Left colon (tissue), 2 donors: ENCODE measurements at regions not wholly inside any gene's neighbourhood (a gene's known extent, or its start where the extent isn't known, plus 50 kb on each side); places are given as distances from the start of the nearest gene placed in this dataset.
"Not testable (repeated sequence)": the region's sequence is repeated elsewhere in the genome, so short reads cannot be mapped to it uniquely, and the experiment has no call there.

Source experiments
- ATAC-seq: fragments of 200-7000 bp; cut with Tn5 transposase; one replicate; pipeline ENCODE4 v1.9.1; 2020; ENCODE audit warnings: mild to moderate bottlenecking, moderate library complexity
- DNase-seq, 2 donors: peaks; one replicate each; pipeline ENCODE4 v3.0.0-alpha.2; 2020
- intact Hi-C, 2 donors: fragments of 100-400 bp; cut with DNase I in 1 of 2; cut with micrococcal nuclease in 1 of 2; formaldehyde crosslinking; loops; one replicate each; pipeline versions ENCODE4 v1.11.2 to v1.14.0; 2022; cut with DNase I, micrococcal nuclease
- donor health status: DM: no; HTN: no; CAD: no.
- donor health status: DM: yes; HTN: yes; CAD: no.

- intact Hi-C loops = no loop called here
- no peak for ATAC-seq
- DNase-seq = no peak
Measured at GRCh38 chr7:115211171-115211570, 289.3 kb downstream of the MDFIC start.

- no peak for DNase-seq
- no peak for ATAC-seq
- intact Hi-C loops = no loop called here
Measured at GRCh38 chr7:115210552-115210951, 288.7 kb downstream of the MDFIC start.

- no peak for ATAC-seq
- DNase-seq = no peak
- intact Hi-C loops = no loop called here
Measured at GRCh38 chr7:115208710-115209560, 287.0 kb downstream of the MDFIC start.

GRCh38 chr7:115206374-115206773 is 284.5 kb downstream of the MDFIC start:
- intact Hi-C loops, ATAC-seq, DNase-seq: not testable (repeated sequence)

- ATAC-seq (no peak), DNase-seq (no peak)
- intact Hi-C loops = no loop called here
Measured at GRCh38 chr7:115198143-115198542, 276.2 kb downstream of the MDFIC start.

GRCh38 chr7:115195208-115195607 is 273.3 kb downstream of the MDFIC start:
- ATAC-seq = no peak
- intact Hi-C loops = no loop called here
- DNase-seq = no peak

GRCh38 chr7:115191526-115191925 is 269.6 kb downstream of the MDFIC start:
- no peak for DNase-seq
- intact Hi-C loops = no loop called here
- no peak for ATAC-seq

GRCh38 chr7:115183431-115184057 is 261.6 kb downstream of the MDFIC start:
- DNase-seq = no peak
- intact Hi-C loops = no loop called here
- ATAC-seq = no peak

- DNase-seq = no peak
- intact Hi-C loops = no loop called here
- ATAC-seq = no peak
Measured at GRCh38 chr7:115178835-115179234, 256.9 kb downstream of the MDFIC start.

GRCh38 chr7:115177823-115178222 is 255.9 kb downstream of the MDFIC start:
- intact Hi-C loops = no loop called here
- ATAC-seq (no peak), DNase-seq (no peak)

GRCh38 chr7:115177103-115177502 is 255.2 kb downstream of the MDFIC start:
- intact Hi-C loops = no loop called here
- ATAC-seq (no peak), DNase-seq (no peak)

GRCh38 chr7:115172397-115172796 is 250.5 kb downstream of the MDFIC start:
- ATAC-seq, intact Hi-C loops, DNase-seq: not testable (repeated sequence)

GRCh38 chr7:115153769-115154477 is 232.0 kb downstream of the MDFIC start:
- ATAC-seq = no peak

GRCh38 chr7:115153176-115153575 is 231.3 kb downstream of the MDFIC start:
- intact Hi-C loops = no loop called here

More at GRCh38 chr7:115153769-115154477, 232.0 kb downstream of the MDFIC start:
- no peak for DNase-seq
- intact Hi-C loops = no loop called here

GRCh38 chr7:115146148-115146547 is 224.3 kb downstream of the MDFIC start:
- ATAC-seq = peak; percentile 29
- intact Hi-C loops = no loop called here
- no peak for DNase-seq

More at GRCh38 chr7:115153176-115153575, 231.3 kb downstream of the MDFIC start:
- DNase-seq = no peak
- no peak for ATAC-seq

- intact Hi-C loops = no loop called here
- no peak for DNase-seq
- ATAC-seq = no peak
Measured at GRCh38 chr7:115145512-115145911, 223.6 kb downstream of the MDFIC start.

- DNase-seq (no peak), ATAC-seq (no peak)
- intact Hi-C loops = no loop called here
Measured at GRCh38 chr7:115137816-115138215, 215.9 kb downstream of the MDFIC start.

- no peak for DNase-seq
- ATAC-seq = no peak
- intact Hi-C loops = no loop called here
Measured at GRCh38 chr7:115136796-115137443, 215.0 kb downstream of the MDFIC start.

- intact Hi-C loops = no loop called here
- ATAC-seq (no peak), DNase-seq (no peak)
Measured at GRCh38 chr7:115135769-115136410, 214.0 kb downstream of the MDFIC start.
